ENCODE measurements at regions not wholly inside any gene's neighbourhood (a gene's known extent, or its start where the extent isn't known, plus 50 kb on each side); places are given as distances from the start of the nearest gene placed in this dataset.

GRCh38 chr4:175562542-175562941 is 249.5 kb downstream of the GPM6A start:
- TF ChIP-seq POLR2A (IDR thresholded peaks at IDR 0.05) (no peak), CTCF (IDR thresholded peaks at IDR 0.05) (no peak), POLR2AphosphoS5 (IDR thresholded peaks at IDR 0.05) (no peak), EP300 (IDR thresholded peaks at IDR 0.05) (no peak)
